Middle frontal gyrus (tissue), 1 donor: ENCODE measurements at regions not wholly inside any gene's neighbourhood (a gene's known extent, or its start where the extent isn't known, plus 50 kb on each side); places are given as distances from the start of the nearest gene placed in this dataset.

Experiments
- DNase-seq: peaks from one replicate; pipeline ENCODE4 v3.0.0-alpha.2; 2015; ENCODE audit warnings: low spot score; ENCODE audit errors: extremely low spot score

DNA sequence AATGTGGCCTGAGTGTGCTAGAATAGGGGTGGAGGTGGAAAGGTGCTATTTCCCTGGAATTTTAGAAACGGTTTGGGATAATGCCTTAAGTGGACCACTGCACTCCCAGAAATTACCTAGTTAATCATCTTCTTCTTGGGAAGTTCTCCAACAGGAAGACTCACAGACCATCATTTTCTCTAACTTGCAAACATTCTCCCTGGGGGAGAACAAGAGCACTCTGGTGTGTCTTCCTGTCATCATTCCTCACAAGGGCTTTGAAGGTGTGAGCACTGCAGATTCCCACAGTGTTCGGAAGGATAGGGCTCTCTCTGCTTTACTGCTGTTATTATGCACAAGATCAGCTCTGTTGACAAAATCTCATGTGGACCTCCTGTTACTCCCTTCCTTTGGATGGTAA, 54.9 kb upstream of the TSPAN2 start:
- no peak for DNase-seq

GRCh38 chr1:115142616-115143015, 53.3 kb upstream of the TSPAN2 start:
- no peak for DNase-seq

GRCh38 chr1:115141145-115141454, 51.8 kb upstream of the TSPAN2 start:
- DNase-seq: no peak

DNA sequence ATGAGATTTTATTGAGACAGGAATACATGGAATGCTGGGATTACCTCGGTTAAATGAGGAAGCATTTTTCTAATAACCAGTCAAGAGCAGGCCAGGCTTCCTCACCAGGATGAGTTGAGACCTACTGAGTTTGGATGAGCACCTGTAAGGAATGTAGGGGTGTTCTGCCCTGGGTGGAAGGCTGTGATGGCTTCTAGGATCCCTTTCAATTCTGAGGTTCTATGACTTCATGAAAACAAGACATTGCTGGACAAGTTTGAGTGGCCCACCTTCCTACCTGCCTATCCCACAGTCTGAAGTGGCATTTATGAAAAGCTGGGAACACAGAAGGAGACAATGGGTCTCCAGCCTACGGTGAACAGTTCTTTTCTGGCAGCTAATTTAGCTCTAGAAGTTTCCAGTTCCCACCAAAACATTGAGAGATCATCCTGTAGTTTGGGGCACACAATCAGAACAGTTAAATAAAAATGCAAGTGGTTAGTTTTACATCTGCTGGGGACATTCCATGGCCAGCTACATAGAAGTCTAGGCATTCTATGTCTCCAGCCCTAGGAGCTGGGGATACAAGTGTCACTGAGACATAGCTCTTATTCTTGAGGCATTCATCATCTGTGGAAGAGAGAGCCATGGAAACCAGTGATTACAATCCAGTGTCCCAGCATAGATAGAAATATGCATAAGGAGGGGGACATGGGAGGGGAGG, 51.3 kb upstream of the TSPAN2 start:
- no peak for DNase-seq

GRCh38 chr1:115139381-115139780, 50.1 kb upstream of the TSPAN2 start:
- no peak for DNase-seq
